VCaP (cell line): ENCODE measurements at regions not wholly inside any gene's neighbourhood (a gene's known extent, or its start where the extent isn't known, plus 50 kb on each side); places are given as distances from the start of the nearest gene placed in this dataset.

Experiments used
- H3K27ac ChIP-seq: fragments of 450-650 bp; 2 replicates; pipeline ENCODE4 v1.5.1; 2017
- CTCF ChIP-seq: fragments of 450-650 bp; conservative IDR thresholded peaks from 2 replicates; pipeline ENCODE4 v1.5.1; 2017; ENCODE audit warnings: mild to moderate bottlenecking, moderate library complexity

GRCh38 chr10:62511238-62511637 lies 137.1 kb downstream of the ZNF365 start:
- no peak for TF ChIP-seq CTCF
- no peak overlapping the region for H3K27ac ChIP-seq

GRCh38 chr10:62511656-62512055 lies 137.5 kb downstream of the ZNF365 start:
- H3K27ac ChIP-seq = no peak overlapping the region
- TF ChIP-seq CTCF = no peak

- TF ChIP-seq CTCF = no peak
- no peak overlapping the region for H3K27ac ChIP-seq
These were observed 138.7 kb downstream of the ZNF365 start for GRCh38 chr10:62512732-62513475.

GRCh38 chr10:62514079-62514693 lies 140.0 kb downstream of the ZNF365 start:
- H3K27ac ChIP-seq = no peak overlapping the region
- TF ChIP-seq CTCF = no peak

- no peak for TF ChIP-seq CTCF
- H3K27ac ChIP-seq = no peak overlapping the region
These were observed 143.1 kb downstream of the ZNF365 start for GRCh38 chr10:62517252-62517651.

- H3K27ac ChIP-seq = no peak overlapping the region
- TF ChIP-seq CTCF = no peak
These were observed 153.1 kb downstream of the ZNF365 start for GRCh38 chr10:62527019-62527827.

GRCh38 chr10:62528441-62528840 lies 154.3 kb downstream of the ZNF365 start:
- no peak overlapping the region for H3K27ac ChIP-seq
- no peak for TF ChIP-seq CTCF
